ENCODE measurements at regions not wholly inside any gene's neighbourhood (a gene's known extent, or its start where the extent isn't known, plus 50 kb on each side); places are given as distances from the start of the nearest gene placed in this dataset.

DNA sequence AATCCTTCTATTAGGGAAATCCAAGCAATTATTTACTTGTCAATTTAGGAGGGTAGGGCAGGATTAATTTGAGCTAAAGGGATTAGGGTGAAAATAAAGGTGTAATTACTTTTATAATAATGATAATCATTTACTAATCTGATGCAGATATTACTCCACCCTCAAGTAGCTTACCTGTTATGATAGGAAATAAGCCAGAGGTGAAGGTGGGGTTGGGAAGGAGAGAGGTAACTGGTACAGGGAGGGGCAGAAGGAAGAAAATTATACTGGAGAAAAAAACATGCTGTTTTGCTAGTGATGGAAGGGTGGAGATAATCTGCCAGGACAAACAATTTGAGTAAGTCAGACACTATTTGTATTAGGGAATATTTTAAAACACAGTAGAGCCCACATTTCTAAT is 157.7 kb downstream of the BARX2 start:
- H3K4me1 Mint-ChIP-seq (ENCODE audit: low read depth, unreplicated experiment): peaks cover 10% of the 10 kb centered on the region
- peaks cover 5% of the 10 kb centered on the region for H3K9me3 Mint-ChIP-seq (ENCODE audit: unreplicated experiment)
- DNase-seq: no peak
- H3K27me3 Mint-ChIP-seq (ENCODE audit: unreplicated experiment): peaks cover 4% of the 10 kb centered on the region
- no peak for TF ChIP-seq CTCF (IDR thresholded peaks at IDR 0.05; ENCODE audit: partially characterized antibody, unreplicated experiment)
- H3K4me3 Mint-ChIP-seq (ENCODE audit: unreplicated experiment): no peak overlapping the region
- H3K36me3 Mint-ChIP-seq (ENCODE audit: unreplicated experiment): peaks cover 33% of the 10 kb centered on the region
- no peak overlapping the region for H3K27ac Mint-ChIP-seq (ENCODE audit: unreplicated experiment)

GRCh38 chr11:129536338-129536737 is 160.7 kb downstream of the BARX2 start:
- Mint-ChIP-seq H3K9me3 (ENCODE audit: unreplicated experiment) (peaks cover 5% of the 10 kb centered on the region), H3K27ac (ENCODE audit: unreplicated experiment) (peak overlapping the region; percentile 28), H3K36me3 (ENCODE audit: unreplicated experiment) (peaks cover 40% of the 10 kb centered on the region), H3K27me3 (ENCODE audit: unreplicated experiment) (no peaks in the 10 kb centered on the region), H3K4me3 (ENCODE audit: unreplicated experiment) (no peak overlapping the region), H3K4me1 (ENCODE audit: low read depth, unreplicated experiment) (no peaks in the 10 kb centered on the region)
- no peak for TF ChIP-seq CTCF (IDR thresholded peaks at IDR 0.05; ENCODE audit: partially characterized antibody, unreplicated experiment)
- DNase-seq: no peak

- no peak overlapping the region for H3K27ac Mint-ChIP-seq (ENCODE audit: unreplicated experiment)
- TF ChIP-seq CTCF (IDR thresholded peaks at IDR 0.05; ENCODE audit: partially characterized antibody, unreplicated experiment): no peak
- H3K27me3 Mint-ChIP-seq (ENCODE audit: unreplicated experiment): no peaks in the 10 kb centered on the region
- peaks cover 5% of the 10 kb centered on the region for H3K9me3 Mint-ChIP-seq (ENCODE audit: unreplicated experiment)
- no peak overlapping the region for H3K4me3 Mint-ChIP-seq (ENCODE audit: unreplicated experiment)
- H3K36me3 Mint-ChIP-seq (ENCODE audit: unreplicated experiment): peaks cover 42% of the 10 kb centered on the region
- H3K4me1 Mint-ChIP-seq (ENCODE audit: low read depth, unreplicated experiment): no peaks in the 10 kb centered on the region
- DNase-seq: no peak
These were observed 162.7 kb downstream of the BARX2 start for GRCh38 chr11:129538323-129538722.

GRCh38 chr11:129543515-129544290 is 168.1 kb downstream of the BARX2 start:
- Mint-ChIP-seq H3K9me3 (ENCODE audit: unreplicated experiment) (peaks cover 10% of the 10 kb centered on the region), H3K27ac (ENCODE audit: unreplicated experiment) (no peak overlapping the region), H3K4me1 (ENCODE audit: low read depth, unreplicated experiment) (no peaks in the 10 kb centered on the region), H3K27me3 (ENCODE audit: unreplicated experiment) (no peaks in the 10 kb centered on the region), H3K36me3 (ENCODE audit: unreplicated experiment) (peaks cover 17% of the 10 kb centered on the region), H3K4me3 (ENCODE audit: unreplicated experiment) (no peak overlapping the region)
- no peak for TF ChIP-seq CTCF (IDR thresholded peaks at IDR 0.05; ENCODE audit: partially characterized antibody, unreplicated experiment)
- no peak for DNase-seq

GRCh38 chr11:129544691-129545090 is 169.0 kb downstream of the BARX2 start:
- DNase-seq: no peak
- Mint-ChIP-seq H3K4me3 (ENCODE audit: unreplicated experiment) (no peak overlapping the region), H3K27ac (ENCODE audit: unreplicated experiment) (no peak overlapping the region), H3K9me3 (ENCODE audit: unreplicated experiment) (peaks cover 11% of the 10 kb centered on the region), H3K36me3 (ENCODE audit: unreplicated experiment) (peaks cover 17% of the 10 kb centered on the region), H3K4me1 (ENCODE audit: low read depth, unreplicated experiment) (no peaks in the 10 kb centered on the region), H3K27me3 (ENCODE audit: unreplicated experiment) (no peaks in the 10 kb centered on the region)
- TF ChIP-seq CTCF (IDR thresholded peaks at IDR 0.05; ENCODE audit: partially characterized antibody, unreplicated experiment): no peak
